ENCODE measurements at regions not wholly inside any gene's neighbourhood (a gene's known extent, or its start where the extent isn't known, plus 50 kb on each side); places are given as distances from the start of the nearest gene placed in this dataset.

DNA sequence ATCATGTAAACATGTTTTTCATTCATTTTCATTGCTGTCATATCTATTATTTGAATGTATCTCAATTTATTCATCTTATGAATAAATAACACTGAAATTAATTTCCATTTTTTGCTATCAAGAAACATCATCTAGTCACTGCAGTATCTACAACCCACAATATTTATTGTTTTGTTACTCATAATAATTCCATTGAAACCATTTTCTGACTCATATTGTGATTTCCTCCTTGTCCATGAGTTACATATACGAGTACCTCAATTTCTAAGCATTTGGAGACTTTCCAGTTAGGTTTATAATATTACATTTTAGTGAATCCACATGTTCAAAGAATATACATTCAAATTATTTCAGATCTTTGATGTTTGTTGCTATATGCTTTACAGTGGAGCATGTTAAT lies 1524.0 kb downstream of the SLITRK1 start:
- Mint-ChIP-seq H3K9me3 (peaks cover 7% of the 10 kb centered on the region), H3K4me1 (no peaks in the 10 kb centered on the region), H3K27me3 (no peaks in the 10 kb centered on the region), H3K4me3 (no peak overlapping the region), H3K36me3 (ENCODE audit: low read depth) (no peaks in the 10 kb centered on the region), H3K27ac (no peak overlapping the region)
- TF ChIP-seq, protein P1, sequence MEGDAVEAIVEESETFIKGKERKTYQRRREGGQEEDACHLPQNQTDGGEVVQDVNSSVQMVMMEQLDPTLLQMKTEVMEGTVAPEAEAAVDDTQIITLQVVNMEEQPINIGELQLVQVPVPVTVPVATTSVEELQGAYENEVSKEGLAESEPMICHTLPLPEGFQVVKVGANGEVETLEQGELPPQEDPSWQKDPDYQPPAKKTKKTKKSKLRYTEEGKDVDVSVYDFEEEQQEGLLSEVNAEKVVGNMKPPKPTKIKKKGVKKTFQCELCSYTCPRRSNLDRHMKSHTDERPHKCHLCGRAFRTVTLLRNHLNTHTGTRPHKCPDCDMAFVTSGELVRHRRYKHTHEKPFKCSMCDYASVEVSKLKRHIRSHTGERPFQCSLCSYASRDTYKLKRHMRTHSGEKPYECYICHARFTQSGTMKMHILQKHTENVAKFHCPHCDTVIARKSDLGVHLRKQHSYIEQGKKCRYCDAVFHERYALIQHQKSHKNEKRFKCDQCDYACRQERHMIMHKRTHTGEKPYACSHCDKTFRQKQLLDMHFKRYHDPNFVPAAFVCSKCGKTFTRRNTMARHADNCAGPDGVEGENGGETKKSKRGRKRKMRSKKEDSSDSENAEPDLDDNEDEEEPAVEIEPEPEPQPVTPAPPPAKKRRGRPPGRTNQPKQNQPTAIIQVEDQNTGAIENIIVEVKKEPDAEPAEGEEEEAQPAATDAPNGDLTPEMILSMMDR (IDR thresholded peaks at IDR 0.05) = no peak
- ATAC-seq (ENCODE audit: low read depth) = no peak
- no peak for DNase-seq
- ChIA-PET POLR2A (no interaction called here), CTCF (no interaction called here)
- intact Hi-C loops (cut with micrococcal nuclease) = no loop called here

DNA sequence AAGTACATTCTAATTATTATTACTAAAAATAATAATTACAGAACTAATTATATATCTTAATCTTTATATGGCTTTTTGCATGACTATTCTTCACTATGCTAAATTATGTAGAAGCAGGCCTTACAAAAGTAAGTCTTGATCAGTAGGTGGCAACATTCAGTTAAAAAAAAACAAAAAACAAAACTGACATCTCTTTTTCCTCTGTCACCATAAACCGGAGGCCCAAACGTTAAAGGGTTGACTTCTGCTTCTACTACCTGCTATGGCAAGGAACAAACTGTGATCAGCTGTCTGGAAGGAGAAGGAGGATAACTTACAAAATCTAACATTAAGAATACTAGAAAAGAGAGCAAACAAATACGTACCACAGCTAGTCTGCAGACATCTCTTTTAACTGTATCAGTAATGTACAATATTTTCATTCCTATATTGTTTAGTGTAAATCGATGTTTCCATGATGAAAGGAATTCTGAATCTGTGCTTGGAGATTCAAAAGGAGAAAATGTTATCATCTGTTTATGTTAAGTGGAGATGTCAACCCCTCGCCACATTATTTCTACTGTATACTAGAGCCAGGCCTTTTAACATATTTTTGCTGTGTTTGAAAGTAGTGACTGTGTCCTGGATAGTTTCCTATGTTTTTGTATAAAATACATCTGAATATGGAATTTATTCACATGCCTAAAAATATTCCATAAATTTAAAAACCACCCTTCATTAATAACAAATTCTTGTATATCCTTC lies 1525.4 kb downstream of the SLITRK1 start:
- Mint-ChIP-seq H3K4me3 (no peak overlapping the region), H3K4me1 (no peaks in the 10 kb centered on the region), H3K36me3 (ENCODE audit: low read depth) (no peaks in the 10 kb centered on the region), H3K27ac (no peak overlapping the region), H3K9me3 (peaks cover 7% of the 10 kb centered on the region), H3K27me3 (no peaks in the 10 kb centered on the region)
- TF ChIP-seq, protein P1 (IDR thresholded peaks at IDR 0.05) = no peak
- DNase-seq (no peak), ATAC-seq (ENCODE audit: low read depth) (no peak)
- ChIA-PET CTCF (no interaction called here), POLR2A (no interaction called here)
- intact Hi-C loops (cut with micrococcal nuclease) = no loop called here

DNA sequence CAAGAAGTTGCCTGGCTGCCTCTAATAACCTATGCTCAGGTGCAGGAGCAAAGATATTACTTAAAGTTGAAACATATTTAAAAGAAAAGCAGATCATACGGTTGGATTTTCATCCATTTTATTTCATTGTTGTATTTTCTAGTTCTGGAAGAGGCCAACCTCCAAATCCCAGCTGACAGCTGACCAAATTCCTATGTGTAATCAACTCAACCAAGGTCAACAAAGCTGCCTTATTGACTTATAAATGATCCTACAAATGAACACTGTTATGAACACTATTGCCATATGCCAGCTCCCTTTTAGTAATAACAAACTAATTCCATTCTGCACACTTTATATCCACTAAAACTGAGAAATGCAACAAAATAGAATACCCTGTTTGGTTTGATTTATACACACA lies 1537.4 kb downstream of the SLITRK1 start:
- DNase-seq (no peak), ATAC-seq (ENCODE audit: low read depth) (no peak)
- Mint-ChIP-seq H3K36me3 (ENCODE audit: low read depth) (no peaks in the 10 kb centered on the region), H3K4me3 (no peak overlapping the region), H3K27me3 (no peaks in the 10 kb centered on the region), H3K27ac (no peak overlapping the region), H3K4me1 (no peaks in the 10 kb centered on the region), H3K9me3 (peaks cover 7% of the 10 kb centered on the region)
- intact Hi-C loops (cut with micrococcal nuclease) = no loop called here
- ChIA-PET CTCF (no interaction called here), POLR2A (no interaction called here)
- TF ChIP-seq, protein P1 (IDR thresholded peaks at IDR 0.05) = no peak

DNA sequence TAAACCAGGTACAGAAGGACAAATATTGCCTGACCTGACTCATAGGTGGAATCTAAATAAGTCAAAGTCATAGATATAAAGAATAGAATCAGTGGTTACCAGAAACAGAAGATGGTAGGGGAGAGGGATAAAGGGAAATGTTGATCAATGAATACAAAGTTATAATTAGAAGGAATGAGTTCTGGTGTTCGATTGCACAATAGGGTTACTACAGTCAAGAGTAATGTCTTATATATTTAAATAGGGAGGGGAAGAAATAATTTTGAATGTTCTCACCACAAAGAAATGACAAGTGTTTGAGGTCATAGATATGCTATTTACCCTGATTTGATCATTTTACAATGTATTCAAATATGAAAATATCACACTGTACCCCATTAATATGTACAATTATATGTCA lies 1541.2 kb downstream of the SLITRK1 start:
- Mint-ChIP-seq H3K4me3 (no peak overlapping the region), H3K9me3 (peaks cover 7% of the 10 kb centered on the region), H3K36me3 (ENCODE audit: low read depth) (no peaks in the 10 kb centered on the region), H3K4me1 (no peaks in the 10 kb centered on the region), H3K27me3 (no peaks in the 10 kb centered on the region), H3K27ac (no peak overlapping the region)
- POLR2A ChIA-PET = no interaction called here
- TF ChIP-seq, protein P1 (IDR thresholded peaks at IDR 0.05) = no peak
- CTCF ChIA-PET = no interaction called here
- no peak for DNase-seq
- no peak for ATAC-seq (ENCODE audit: low read depth)
- intact Hi-C loops (cut with micrococcal nuclease) = no loop called here

DNA sequence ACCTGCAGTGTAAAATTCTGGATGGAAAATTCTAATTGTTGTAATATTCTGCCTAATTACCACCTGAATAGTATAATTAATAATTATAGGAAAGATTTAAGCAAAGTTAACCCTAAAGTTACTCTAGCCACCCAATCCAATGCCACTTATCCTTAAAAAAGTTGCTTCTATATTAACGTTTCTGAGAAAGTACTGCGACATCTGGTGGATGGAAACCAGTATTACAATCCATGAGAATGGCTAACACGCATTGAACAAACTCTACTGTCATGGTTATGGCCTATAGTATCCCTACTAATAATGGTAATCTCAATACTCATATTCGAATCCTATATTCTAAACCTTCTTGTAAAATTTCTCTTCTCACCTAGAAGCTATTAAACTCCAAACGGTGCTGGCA lies 1551.8 kb downstream of the SLITRK1 start:
- ChIA-PET CTCF (no interaction called here), POLR2A (no interaction called here)
- no peaks in the 10 kb centered on the region for H3K36me3 Mint-ChIP-seq (ENCODE audit: low read depth)
- H3K27ac Mint-ChIP-seq = no peak overlapping the region
- ATAC-seq (ENCODE audit: low read depth) = no peak
- TF ChIP-seq, protein P1 (IDR thresholded peaks at IDR 0.05) = no peak
- H3K27me3 Mint-ChIP-seq = no peaks in the 10 kb centered on the region
- no peaks in the 10 kb centered on the region for H3K9me3 Mint-ChIP-seq
- no peaks in the 10 kb centered on the region for H3K4me1 Mint-ChIP-seq
- no peak overlapping the region for H3K4me3 Mint-ChIP-seq
- no peak for DNase-seq
- intact Hi-C loops (cut with micrococcal nuclease) = loop anchor here (5.0 kb wide), 1 partner anchor 1353 kb away; no protein-coding TSS in a partner anchor
